ENCODE measurements at regions not wholly inside any gene's neighbourhood (a gene's known extent, or its start where the extent isn't known, plus 50 kb on each side); places are given as distances from the start of the nearest gene placed in this dataset.

DNA sequence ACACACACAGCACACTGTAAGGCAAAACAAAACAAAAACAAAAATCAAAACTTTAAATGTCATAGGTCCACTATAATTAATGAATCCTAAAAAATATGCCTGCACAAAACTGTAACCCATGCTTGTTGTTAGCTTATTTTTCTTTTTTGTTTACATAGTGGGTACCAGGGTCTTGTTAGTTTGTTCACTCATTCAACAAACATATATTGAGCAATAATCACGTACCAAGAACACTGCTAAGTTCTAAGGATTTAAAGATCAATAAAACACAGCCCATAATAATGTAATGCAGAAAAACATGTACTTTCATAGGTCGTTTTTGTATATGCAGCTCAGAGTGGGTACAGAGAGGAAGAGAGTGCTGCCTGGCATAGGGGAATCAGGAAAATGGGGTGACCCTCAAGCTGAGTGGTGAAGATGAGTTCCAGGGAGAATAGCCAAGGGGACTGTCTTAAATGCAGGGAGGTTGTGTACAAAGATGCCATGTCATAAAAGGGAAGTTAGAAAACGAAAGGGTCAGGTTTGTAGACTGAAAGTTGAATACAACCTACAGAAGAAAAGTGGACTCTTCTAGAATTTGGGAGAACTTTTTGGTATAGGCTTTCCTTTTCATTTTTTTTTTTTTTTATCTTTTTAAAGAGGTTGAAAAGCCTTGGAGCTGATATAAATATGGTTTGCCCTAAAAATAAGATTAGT, 113.3 kb upstream of the TBX18 start:
- no peak overlapping the region for H3K4me3 ChIP-seq (replicated peaks; ENCODE audit: low read depth, low read length)
- DNase-seq (ENCODE audit: extremely low read depth, low read depth) = no peak
- TF ChIP-seq, protein P1, sequence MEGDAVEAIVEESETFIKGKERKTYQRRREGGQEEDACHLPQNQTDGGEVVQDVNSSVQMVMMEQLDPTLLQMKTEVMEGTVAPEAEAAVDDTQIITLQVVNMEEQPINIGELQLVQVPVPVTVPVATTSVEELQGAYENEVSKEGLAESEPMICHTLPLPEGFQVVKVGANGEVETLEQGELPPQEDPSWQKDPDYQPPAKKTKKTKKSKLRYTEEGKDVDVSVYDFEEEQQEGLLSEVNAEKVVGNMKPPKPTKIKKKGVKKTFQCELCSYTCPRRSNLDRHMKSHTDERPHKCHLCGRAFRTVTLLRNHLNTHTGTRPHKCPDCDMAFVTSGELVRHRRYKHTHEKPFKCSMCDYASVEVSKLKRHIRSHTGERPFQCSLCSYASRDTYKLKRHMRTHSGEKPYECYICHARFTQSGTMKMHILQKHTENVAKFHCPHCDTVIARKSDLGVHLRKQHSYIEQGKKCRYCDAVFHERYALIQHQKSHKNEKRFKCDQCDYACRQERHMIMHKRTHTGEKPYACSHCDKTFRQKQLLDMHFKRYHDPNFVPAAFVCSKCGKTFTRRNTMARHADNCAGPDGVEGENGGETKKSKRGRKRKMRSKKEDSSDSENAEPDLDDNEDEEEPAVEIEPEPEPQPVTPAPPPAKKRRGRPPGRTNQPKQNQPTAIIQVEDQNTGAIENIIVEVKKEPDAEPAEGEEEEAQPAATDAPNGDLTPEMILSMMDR (IDR thresholded peaks at IDR 0.05; ENCODE audit: low read depth, low read length, missing control alignments) = no peak

DNA sequence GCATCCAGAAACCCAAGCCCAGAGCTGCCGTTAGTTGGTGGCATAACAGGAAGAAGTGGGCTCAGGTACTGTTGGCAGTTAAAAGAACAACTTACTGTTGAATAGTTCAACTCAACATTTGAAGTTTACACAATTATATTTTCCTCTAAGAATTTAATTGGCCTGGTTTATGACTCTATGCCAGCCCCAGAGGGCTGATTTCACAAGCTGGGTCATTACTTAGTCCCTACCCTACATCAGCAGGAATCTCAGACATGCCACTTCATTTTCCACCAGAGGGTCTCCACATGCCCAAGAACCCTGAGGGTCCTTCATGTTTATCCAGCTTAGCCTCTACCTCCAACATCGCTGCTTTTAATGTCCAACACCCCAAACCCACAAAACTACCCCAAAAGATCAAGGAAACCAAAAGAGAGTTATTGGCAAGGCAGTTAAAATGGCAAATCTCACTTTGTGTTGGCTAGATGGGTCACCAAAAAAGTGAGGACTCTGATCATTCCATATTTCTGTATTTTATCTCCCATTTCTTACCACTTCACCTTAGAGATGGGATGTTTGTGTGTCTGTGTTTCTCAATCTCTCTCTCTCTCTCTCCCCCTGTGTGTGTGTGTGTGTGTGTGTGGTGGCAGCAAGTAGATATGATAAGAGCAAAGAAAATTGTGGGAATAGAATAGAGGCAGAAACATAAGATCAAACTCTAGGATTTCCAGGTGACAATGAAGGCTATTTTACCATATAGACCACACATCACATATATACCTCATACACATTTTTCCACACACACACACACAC, 112.5 kb upstream of the TBX18 start:
- H3K4me3 ChIP-seq (replicated peaks; ENCODE audit: low read depth, low read length) = no peak overlapping the region
- TF ChIP-seq, protein P1 (IDR thresholded peaks at IDR 0.05; ENCODE audit: low read depth, low read length, missing control alignments) = no peak
- DNase-seq (ENCODE audit: extremely low read depth, low read depth) = no peak

DNA sequence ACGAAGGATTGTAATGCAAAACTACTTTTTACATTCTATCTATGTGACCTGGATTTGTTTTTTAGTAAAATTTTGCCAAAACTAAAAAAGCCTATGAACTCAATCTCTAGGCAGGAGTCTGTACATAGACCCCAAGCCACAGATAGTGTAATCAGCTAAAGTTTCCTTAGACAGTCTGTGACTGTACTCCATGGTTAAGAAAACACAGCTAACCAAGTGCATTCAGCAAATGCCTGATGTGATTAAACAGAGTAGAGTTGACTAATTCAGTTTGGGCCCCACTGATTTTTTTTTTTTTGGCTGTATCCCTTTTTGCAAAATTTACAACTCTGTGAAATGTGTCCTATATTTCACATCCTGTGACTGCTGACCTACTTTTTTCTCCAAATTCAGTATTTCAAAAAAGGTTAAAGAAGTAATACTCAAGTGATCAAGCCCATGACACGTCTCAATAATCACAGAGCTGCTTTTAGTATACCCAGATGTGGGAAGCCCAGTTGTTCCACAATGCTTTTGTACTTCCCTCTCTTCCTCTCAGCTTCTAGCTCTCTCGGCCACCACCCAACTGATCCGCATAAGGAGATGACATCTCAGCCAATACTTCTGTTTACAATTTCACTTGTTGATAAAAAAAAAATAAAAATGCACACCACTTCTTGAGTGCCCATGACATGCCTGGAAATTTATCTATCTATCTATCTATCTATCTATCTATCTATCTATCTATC, 108.8 kb upstream of the TBX18 start:
- DNase-seq (ENCODE audit: extremely low read depth, low read depth) = no peak

DNA sequence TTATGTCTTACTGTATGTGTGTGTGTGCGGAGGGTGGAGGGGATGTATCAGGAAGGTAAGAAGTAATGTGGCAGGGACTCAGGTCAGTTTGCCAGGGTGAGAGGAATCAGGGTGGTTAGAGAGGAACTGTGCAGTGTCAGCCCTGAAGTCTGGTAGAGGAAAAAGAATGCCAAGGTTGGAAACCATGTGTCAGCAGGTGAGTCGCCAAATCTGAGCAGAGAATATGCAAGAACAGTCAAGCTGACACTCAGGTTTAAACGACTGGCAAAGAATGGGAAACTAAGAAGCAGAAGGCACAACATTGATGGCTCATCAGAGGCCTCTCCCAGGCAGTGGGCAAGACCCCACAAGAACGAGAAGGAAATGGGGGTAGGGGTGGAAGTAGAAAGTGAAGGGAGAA, 107.5 kb upstream of the TBX18 start:
- H3K4me3 ChIP-seq (replicated peaks; ENCODE audit: low read depth, low read length) = no peak overlapping the region
- TF ChIP-seq, protein P1 (IDR thresholded peaks at IDR 0.05; ENCODE audit: low read depth, low read length, missing control alignments) = no peak
- no peak for DNase-seq (ENCODE audit: extremely low read depth, low read depth)

More for the DNA sequence above, 108.8 kb upstream of the TBX18 start:
- TF ChIP-seq, protein P1 (IDR thresholded peaks at IDR 0.05; ENCODE audit: low read depth, low read length, missing control alignments) = no peak
- H3K4me3 ChIP-seq (replicated peaks; ENCODE audit: low read depth, low read length) = no peak overlapping the region

DNA sequence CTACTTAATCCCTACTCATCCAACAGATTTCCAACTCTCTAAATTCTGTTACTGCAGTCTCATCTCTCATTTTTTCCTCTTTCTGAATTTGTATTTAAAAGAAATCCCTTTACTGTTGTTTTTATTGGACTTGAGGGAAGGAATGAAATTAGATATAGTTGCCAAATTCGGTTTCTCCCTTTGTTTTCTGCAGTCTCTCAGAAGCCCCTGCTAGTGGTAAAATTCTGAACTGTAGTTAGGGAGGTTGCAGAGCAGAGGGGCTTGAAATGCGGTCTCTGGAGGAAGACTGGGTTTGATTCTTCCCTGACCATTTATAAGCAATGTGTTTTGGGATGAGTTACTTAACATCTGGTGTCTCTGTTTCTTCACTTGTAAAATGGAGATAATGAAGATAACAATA, 106.3 kb upstream of the TBX18 start:
- no peak for DNase-seq (ENCODE audit: extremely low read depth, low read depth)
- TF ChIP-seq, protein P1 (IDR thresholded peaks at IDR 0.05; ENCODE audit: low read depth, low read length, missing control alignments) = no peak
- H3K4me3 ChIP-seq (replicated peaks; ENCODE audit: low read depth, low read length) = no peak overlapping the region

DNA sequence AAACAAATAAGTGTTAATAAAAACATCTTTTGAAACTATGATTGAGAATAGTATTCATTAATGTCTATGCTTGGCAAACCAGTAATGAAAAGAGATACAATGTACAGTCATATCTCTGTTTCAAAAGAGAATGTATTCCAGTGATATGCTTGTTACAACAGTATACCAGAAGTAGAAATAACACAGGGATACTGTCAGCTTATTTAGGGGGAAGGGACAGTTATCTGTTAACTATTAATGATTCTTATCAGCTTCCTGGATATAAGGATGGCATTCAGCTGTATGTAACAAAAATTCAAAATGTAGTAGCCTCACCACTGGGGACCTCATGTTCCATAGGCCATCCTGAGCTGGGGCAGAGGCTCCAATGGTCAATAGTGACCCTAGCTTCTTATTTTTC, 103.8 kb upstream of the TBX18 start:
- TF ChIP-seq, protein P1 (IDR thresholded peaks at IDR 0.05; ENCODE audit: low read depth, low read length, missing control alignments) = no peak
- no peak overlapping the region for H3K4me3 ChIP-seq (replicated peaks; ENCODE audit: low read depth, low read length)
- DNase-seq (ENCODE audit: extremely low read depth, low read depth) = no peak
